ENCODE measurements at regions not wholly inside any gene's neighbourhood (a gene's known extent, or its start where the extent isn't known, plus 50 kb on each side); places are given as distances from the start of the nearest gene placed in this dataset.
"Not testable (repeated sequence)": the region's sequence is repeated elsewhere in the genome, so short reads cannot be mapped to it uniquely, and the experiment has no call there.

DNA sequence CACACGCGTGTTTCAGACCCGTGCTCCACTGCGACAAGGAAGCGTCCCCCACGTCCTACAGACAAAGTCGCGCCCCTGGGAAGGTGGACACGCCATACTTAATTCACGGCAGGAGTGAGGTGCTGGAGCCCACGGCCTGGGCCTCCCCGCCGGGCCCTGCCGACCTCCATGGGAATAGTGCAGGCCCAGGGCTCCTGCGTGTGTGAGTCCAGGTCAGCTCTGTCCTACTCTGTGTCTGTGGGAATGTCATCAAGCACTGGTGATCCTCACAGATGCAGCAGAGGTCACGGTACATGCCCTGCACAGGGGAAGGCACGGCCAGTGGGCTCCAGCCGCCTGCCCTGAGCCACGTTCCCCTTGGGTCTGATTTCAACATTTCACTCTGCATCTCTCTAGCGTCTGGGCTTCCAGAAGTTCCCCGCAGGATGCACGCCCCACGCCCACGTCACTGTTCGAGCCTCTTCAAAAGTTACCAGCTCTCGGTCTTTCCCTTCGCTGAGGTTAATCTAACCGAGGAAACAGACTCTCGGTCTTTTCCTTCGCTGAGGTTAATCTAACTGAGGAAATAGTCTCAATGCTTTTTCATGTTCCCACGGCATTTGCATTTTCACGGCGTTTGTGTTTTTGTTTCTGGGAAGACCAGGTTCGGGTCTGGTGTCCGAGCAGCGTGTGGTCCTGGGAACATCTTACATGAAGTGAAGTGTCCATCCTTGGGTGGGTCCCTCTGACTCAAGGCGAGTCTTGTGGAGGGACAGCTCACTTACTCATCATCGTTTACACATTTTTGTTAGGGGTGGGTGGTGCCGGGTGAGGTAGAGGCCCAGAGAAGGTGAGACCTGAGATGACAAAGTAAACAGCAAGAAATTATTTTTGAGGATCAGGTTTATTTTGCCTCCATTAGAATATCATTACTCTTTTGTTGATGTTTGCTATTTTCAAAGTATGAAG lies 157.3 kb upstream of the ALKAL2 start:
- no peak for DNase-seq

DNA sequence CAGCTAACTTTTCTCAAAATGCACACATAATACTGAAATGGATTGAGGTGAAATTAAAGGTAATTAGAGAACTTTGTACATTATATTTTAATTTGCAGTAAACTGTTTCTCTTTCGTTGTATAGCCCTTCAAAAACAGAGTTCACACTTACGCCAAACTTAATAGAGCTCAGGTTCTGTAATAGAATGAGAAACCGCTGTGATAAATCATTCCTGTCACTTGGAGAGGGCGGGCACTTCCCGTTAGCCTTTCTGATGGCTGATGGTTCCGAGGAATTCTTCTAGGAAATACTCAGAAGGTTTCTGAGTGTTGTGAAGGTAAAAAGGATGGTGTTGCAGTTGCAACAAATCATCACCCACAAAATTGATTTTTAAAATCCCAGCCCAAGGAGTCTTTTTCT lies 155.8 kb upstream of the ALKAL2 start:
- no peak for DNase-seq

DNA sequence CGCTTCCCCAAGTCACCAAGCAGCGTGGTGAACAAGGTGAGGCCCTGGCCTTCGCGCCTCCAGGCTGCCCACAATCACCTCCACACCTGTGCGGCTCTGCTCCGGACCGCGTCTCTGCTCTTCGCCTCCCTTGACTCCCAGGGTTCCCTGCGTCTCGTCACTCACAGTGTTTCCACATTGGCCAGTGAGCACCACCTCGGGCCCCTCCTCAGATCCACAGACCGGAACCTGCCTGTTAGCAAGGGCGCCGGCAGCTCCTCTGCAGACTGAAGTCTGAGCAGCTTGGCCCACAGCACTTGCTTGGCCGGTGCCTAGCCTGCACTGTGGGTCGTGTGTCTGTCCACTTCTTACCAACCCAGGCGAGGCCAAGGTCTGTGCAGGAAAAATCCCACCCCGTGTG lies 155.3 kb upstream of the ALKAL2 start:
- no peak for DNase-seq

DNA sequence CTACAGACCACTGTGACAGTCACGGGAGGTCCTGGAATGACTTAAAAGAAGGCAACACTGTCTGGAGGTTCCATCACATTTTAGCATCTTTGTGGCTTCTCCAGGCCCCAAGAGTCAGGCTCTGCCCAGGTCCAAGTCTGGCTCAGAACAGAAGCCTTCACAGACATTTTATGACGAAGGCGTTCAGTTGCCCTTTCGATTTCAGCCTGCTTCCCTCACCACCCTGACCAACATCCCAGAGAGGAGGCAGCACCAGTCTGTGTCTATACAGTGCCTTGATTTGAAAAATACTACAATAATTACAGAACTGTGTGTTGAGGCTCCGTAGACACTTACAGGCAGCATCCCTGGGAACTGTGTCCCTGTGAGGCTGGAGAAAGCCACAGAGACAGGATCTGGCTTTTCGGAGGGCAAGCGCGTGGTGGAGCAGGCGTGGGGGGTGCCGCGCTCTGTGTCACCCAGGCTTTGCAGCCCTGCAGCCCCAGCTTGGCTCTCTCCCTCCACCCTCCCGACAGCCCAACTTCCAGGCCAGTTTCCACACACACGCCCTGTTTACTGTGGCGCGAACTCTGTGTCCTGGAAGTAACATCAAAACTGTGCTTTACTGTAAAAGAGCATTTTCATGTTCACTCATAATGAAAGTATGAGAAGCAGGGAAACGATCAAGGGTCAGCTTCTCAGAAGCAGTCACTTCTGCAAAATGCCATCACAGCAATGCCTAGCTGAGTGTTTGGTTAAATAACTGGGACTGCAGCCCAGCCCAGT lies 153.5 kb upstream of the ALKAL2 start:
- no peak for DNase-seq

DNA sequence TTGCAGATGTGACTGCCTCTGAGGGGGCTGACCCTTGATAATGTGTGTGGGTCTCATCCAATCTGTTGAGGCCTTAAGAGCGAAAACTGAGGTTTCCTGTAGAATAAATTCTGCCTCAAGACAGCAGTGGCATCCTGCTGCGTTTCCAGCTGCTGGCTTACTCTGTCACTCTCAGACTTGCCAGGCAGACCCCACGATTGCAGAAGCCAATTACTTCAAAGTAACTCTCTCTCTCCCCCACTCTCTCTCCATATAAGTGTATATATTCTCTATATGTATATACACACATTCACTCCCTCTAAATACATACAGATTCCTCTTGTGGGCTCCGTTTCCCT lies 152.5 kb upstream of the ALKAL2 start:
- DNase-seq = no peak

DNA sequence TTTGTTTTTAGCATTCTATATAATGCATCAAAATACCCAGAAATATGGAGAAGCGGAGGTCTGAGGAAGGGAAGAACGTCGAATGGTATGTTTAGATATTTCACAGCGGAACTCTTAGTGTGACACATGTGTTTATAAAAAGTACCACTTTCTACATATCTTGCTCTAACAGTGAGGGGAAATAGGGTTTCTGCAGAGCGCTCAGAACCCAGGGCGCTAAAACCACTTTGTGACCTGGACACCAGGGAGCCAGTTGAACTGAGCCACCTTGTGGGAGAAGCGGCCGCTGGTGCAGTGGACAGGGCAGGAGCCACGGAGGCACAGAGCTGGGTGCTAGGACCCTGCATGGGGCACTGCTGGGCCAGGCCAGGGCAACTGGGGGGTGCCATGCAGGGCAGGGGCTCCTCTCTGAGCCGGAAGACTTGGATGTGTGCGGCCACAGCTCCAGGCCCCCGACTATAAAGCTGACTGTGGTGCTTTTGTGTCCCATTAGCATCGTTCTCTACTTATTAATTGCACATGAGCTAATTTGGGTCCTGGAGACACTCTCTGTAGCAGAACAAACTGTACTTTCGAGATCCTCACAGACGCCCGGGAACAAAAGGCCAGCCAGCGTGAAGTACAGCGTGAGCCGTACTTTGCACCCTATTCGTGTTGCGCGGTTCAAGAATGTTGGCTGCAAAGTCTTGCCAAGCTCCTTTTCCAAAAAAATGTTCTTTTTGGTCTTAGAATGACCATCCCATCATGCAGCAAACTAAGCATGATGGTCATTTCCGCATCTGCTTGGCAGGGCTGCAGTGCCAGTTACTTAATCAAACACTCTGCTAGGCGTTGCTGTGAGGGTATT lies 151.9 kb upstream of the ALKAL2 start:
- no peak for DNase-seq

DNA sequence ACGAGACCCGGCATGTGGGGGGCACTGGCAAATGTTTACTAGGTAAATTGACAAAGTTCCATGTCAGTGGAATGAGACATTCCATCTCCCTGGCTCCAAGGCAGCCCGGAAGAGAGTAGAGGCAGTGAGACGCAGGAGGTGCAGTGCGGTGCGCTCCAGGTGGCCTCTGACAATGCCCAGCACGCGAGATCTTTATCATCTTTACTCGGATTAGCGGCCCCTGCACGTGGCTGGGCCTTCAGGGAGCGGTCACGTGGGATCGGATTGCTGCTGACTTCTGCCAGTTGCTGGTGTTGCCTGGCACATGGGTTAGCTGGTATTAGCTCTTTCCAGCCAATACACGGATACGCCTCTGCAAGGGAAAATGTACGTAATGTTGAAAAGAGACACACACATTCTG lies 151.2 kb upstream of the ALKAL2 start:
- no peak for DNase-seq

DNA sequence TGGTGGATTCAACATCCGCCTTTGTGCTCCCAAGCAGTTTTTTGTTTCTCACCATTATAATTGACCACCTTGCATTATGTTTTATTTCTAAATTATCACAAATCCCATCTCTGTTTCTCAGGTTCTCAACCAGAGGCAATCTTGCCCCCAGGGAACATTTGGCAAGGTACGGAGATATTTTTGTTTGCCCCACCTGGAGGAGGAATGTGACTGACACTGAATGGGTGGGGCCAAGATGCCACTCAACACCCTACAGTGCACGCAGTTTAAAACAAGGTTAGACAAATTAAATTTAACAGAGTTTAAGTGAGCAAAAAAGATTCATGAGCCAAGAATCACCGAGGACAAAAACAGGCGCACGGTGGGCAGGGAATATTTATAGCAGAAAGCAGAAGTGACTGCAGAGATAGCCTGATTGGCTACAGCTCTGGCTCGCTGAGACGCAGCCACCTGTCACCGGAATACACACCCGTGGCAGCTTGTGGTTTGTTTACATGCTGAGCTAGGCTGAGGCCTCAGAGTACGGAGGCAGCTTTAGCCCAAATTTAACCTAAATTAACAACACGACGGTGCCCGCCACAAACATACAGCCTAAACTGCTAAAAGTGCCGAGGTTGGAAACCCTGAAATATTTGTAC lies 150.0 kb upstream of the ALKAL2 start:
- DNase-seq = peak; percentile 69

DNA sequence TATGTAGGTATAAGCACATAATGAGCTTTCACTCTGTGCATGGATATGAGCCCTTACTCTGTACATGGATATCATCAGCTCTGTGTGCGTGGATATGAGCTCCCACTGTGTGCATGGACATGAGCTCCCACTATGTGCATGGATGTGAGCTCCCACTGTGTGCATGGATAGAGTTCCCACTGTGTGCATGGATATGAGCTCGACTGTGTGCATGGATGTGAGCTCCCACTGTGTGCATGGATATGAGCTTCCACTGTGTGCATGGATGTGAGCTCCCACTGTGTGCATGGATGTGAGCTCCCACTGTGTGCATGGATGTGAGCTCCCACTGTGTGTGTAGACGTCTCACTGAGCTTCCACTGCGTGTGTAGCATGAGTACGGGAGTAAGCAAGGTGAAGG lies 149.3 kb upstream of the ALKAL2 start:
- DNase-seq = no peak

DNA sequence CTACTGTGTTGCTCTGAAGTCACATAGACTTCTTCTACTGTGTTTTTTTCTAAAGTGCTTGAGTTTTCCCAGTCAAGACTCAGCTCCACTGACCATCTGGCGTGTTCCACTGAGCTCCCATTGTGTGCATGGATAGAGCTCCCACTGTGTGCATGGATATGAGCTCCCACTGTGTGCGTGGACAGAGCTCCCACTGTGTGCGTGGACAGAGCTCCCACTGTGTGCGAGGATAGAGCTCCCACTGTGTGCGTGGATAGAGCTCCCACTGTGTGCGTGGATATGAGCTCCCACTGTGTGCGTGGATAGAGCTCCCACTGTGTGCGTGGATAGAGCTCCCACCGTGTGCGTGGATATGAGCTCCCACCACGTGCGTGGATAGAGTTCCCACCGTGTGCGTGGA lies 148.3 kb upstream of the ALKAL2 start:
- DNase-seq = no peak

DNA sequence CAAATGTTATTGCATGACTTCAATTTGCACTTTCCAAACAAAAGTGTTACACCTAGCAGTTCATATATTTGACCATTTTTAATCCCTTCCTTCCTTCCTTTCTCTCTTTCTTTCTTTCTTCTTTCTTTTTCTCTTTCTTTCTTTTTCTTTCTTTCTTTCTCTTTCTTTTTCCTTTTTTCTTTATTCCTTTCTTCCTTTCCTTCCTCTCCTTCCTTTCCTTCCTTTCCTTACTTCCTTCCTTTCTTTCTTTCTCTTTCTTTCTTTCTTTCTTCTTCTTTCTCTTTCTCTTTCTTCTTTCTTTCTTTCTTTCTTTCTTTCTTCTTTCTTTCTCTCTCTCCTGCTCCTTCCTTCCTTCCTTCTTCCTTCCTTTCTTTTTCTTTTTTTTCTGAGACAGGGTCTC lies 146.7 kb upstream of the ALKAL2 start:
- no peak for DNase-seq

DNA sequence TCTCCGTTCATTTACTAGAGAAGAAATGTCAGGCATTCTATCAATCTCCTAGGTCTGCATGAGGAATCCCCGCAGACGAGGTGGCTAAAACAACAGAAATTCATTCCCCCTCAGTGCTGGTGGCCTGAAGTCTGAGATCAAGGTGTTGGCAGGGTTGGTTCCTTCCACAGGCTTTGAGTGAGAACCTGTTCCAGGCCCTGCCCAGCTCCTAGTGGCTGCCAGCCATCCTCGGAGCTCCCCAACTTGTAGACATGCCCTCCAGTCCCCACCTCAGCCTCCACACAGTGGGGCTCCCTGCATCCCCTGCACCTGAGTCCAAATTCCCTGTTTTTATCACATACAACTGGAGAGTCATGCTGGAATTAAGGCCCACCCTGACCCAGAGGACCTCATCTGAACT lies 145.3 kb upstream of the ALKAL2 start:
- no peak for DNase-seq

DNA sequence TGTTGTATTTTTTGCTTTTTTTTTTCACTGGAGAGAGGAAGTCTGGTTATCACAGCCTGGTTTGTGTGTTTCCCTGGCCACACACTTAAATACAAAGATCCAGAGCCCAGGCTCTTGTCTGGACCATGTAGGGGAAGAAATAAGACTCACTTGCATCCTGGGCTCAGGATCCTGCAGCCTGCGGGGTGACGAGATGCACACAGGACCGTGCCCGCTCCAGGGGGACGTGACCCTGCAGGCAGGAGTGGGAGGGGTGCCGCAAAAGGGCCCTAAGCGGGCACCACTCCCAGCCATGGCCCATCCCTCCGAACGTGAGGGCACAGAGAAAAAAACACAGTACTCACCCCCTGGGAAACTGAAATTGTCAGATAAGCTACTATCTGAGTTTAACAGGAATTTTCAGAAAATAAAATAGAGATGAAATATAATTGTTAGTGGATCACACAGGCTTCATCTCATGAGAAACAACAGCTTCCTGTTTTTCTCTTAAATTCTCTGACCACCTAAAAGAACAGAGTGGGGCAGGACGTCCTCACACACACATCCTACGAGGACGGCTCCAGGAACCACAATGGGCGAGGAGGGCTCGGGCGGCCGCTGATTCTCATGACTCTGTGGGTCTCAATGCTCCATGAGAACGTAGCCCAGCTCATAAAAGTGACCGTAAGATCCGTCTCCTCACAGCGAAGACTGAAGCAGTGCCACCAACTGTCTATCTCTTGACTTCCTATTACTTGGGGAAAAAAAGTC lies 142.6 kb upstream of the ALKAL2 start:
- DNase-seq = no peak

DNA sequence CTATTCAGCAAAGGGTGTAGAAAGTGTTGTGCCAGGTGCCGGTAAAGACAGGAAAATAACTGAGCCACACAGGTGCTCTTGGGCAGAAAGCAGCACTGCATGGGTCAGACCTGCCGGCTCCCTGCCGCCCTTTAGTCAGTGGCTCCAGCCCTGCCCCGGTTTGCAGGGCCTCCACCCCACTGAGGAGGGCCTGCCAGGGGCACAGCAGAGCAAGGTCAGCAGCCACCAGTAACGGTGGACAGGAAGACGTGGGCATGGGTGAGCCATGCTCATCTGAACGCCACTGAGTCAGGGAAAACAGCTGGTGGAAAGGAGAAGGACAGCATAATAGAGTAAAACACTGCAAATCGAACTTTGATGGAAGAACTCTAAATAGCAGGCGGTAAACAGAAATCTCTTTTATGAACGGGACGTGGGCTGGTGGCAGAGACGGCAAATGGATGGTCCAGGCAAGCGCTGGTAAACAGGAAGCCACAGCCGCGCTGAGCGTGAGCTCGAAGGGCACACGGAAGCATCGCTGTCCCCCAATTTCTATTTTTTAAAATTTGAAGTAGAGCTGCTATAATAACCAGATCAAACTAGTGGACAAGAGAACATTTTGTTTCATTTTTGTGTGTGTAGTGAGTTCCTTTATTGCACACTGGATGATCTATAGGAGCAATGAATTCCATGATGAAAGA lies 141.8 kb upstream of the ALKAL2 start:
- no peak for DNase-seq

DNA sequence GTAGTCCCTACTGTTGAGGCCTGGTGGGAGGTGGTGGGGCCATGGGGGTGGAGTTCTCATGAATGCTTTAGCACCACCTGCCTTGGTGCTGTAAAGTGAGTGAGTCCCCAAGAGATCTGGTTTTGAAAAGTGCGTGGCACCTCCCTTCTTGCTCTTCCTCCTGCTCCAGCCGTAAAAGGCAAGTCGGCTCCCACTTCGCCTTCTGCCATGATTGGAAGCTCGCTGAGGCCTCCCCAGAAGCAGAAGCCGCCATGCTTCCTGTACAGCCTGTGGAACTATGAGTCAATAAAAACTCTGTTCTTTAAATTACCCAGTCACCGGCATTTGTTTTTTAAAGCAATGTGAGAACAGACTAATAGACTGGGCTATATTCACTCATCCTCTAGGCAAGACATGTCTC lies 141.3 kb upstream of the ALKAL2 start:
- no peak for DNase-seq

DNA sequence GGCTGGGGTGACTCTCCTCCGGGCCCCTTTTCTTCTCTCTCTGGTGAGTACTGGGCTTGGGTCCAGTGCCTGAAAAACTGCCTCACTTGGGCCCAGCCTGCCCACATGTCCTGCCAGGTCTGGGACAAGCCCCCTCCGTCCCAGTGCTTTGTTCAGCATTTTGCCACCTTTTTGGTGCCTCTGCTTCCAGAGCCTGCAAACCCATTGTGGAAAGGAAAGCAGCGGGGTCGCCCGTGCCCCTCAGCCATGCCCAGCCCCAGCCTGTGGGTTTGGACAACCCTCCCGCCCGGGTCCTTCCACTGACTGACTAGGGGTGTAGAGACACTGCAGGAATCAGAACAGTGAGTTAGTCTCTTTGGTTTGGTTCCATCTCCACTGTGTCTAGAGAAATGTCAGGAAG lies 140.7 kb upstream of the ALKAL2 start:
- DNase-seq = no peak

DNA sequence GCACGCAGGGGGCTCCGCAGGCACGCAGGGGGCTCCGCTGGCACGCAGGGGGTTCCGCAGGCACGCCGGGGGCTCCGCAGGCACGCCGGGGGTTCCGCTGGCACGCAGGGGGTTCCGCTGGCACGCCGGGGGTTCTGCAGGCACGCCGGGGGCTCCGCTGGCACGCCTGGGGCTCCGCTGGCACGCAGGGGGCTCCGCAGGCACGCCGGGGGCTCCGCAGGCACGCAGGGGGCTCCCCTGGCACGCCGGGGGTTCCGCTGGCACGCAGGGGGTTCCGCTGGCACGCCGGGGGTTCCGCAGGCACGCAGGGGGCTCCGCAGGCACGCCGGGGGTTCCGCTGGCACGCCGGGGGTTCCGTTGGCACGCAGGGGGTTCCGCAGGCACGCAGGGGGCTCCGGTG lies 138.8 kb upstream of the ALKAL2 start:
- not testable (repeated sequence) for DNase-seq

DNA sequence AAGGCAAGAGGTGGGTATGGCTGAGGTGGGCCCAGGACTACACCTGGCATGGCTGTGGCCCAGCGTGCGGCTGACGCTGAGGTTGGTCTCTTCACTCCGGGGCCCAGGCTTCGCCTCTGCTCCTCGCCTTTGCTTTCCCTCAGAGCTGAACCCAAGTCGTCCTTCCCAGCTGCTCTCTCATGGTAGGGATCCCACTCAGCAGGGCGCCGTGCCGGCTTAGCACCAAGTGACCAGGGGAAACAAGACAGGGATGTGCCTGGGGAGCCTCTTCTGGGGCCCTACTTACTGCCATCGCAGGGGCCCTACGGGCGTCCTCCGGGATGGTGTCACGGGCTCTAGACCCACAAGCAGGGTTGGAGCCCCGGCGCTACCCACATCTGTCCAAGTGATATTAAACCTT lies 138.1 kb upstream of the ALKAL2 start:
- DNase-seq = no peak

DNA sequence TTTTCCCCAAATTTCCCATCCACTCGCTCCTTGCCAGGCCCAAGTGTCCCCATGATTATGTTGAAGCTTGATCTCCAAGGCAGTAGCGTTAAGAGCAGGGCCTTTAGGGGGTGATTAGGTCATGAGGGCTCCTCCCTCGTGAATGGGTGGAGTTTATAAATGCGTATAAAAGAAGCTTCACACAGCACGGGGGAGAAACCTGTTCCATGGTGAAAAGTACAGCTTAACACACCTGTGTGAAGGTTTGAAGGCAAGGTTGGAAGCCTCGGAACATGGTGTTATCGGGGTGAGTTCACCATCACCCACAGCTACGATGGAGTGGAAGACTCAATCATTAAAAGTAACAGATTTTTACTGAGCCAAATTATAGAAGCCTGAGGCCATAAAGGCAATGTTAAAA lies 137.4 kb upstream of the ALKAL2 start:
- DNase-seq = no peak

DNA sequence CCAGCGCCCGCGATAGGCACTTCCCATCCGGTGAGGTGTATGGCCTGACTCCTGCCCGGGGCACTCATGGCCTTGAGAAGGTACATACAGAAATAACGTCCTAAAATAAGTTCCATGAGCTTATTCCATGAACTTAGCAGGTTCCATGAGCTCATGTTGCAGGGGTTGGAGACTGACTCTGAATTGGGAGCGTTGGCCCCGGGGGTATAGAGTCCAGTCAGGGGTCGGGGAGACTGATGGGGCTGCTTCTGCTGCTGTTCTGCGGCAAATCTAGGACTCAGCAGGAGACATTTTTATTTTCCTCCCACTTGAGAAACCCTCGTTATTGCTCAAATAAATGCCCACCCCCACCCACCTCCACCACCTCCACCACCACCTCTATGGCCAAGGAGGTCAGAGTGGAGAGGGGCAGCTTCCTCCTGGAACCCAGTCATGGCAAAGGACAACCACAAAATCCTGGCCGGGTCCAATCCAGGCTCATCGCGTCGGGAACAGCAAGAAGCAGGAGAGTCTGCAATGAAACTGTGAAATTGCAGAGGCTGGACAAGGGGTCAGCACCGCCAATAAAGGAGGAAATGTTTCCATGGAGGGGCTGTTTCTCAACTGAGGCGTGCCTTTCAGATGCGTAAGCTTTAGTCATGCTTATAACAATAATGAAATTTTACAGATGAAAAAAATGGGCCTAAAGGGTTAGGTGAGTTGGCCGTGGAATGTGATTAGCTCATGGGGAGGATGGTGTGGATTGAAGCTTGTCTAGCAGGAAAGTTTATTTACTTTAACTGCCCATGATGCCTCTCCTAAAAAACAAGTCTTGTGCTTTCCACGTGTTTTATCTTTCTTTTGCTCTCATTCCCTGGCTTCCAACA lies 136.6 kb upstream of the ALKAL2 start:
- DNase-seq = no peak

DNA sequence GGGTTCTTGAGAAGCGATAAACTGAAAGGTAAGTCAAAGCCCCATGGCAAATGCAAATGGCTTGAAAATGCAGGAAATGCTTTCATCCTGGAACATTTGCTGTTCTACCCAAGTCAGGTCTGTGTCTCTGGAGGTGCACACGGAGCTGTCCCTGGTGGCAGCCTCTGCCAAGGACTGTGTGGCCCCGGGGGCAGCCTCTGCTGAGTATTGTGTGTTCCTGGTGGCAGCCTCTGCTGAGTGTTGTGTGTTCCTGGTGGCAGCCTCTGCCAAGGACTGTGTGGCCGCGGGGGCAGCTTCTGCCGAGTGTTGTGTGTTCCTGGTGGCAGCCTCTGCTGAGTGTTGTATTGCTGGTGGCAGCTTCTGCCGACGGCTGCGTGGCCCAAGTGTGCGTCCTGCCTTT lies 135.6 kb upstream of the ALKAL2 start:
- DNase-seq = no peak
